Natural killer cell (primary cell): ENCODE measurements at regions not wholly inside any gene's neighbourhood (a gene's known extent, or its start where the extent isn't known, plus 50 kb on each side); places are given as distances from the start of the nearest gene placed in this dataset.
"Not testable (repeated sequence)": the region's sequence is repeated elsewhere in the genome, so short reads cannot be mapped to it uniquely, and the experiment has no call there.

Source experiments
- ATAC-seq, 3 donors: fragments of 150-1000 bp in 2 of 3; fragments of 200-7000 bp in 1 of 3; cut with Tn5 transposase; 1 replicate in 1 of 3; 2 replicates in 2 of 3; pipeline ENCODE4 v1.10.0; 2021; ENCODE audit warnings: mild to moderate bottlenecking in 2 of 3, moderate library complexity in 2 of 3
- DNase-seq, 2 donors: peaks; one replicate each; pipeline versions ENCODE4 v3.0.0 to v3.0.0-alpha.2; 2013 to 2021; ENCODE audit warnings: mixed read lengths in 1 of 2
- H3K27ac ChIP-seq: one replicate; pipeline ENCODE4 v1.5.1; 2013; ENCODE audit warnings: mild to moderate bottlenecking, low read length
- H3K27me3 ChIP-seq: one replicate; pipeline ENCODE4 v1.6.1; 2013; ENCODE audit warnings: low read length; ENCODE audit not compliant: control insufficient read depth, insufficient read depth
- H3K36me3 ChIP-seq: one replicate; pipeline ENCODE4 v1.6.1; 2013; ENCODE audit warnings: low read length; ENCODE audit not compliant: control insufficient read depth, insufficient read depth
- H3K4me1 ChIP-seq: one replicate; pipeline ENCODE4 v1.6.1; 2013; ENCODE audit warnings: low read length; ENCODE audit not compliant: control insufficient read depth, insufficient read depth
- H3K4me3 ChIP-seq: one replicate; pipeline ENCODE4 v1.5.1; 2013; ENCODE audit warnings: low read length
- H3K9me3 ChIP-seq: one replicate; pipeline ENCODE4 v1.6.1; 2013; ENCODE audit warnings: low read length; ENCODE audit not compliant: control insufficient read depth, insufficient read depth
- H3K27ac Mint-ChIP-seq, 2 donors: one replicate each; pipeline ENCODE4 v1.8.0; 2022; ENCODE audit warnings: mild to moderate bottlenecking in 2 of 2, mixed read lengths in 2 of 2, moderate library complexity in 1 of 2
- H3K27me3 Mint-ChIP-seq, 2 donors: one replicate each; pipeline ENCODE4 v1.8.0; 2022; ENCODE audit warnings: low read depth in 2 of 2, mixed read lengths in 2 of 2
- H3K36me3 Mint-ChIP-seq: one replicate; pipeline ENCODE4 v1.8.0; 2022; ENCODE audit warnings: mixed read lengths
- H3K4me1 Mint-ChIP-seq, 2 donors: one replicate each; pipeline ENCODE4 v1.8.0; 2022; ENCODE audit warnings: mixed read lengths in 2 of 2
- H3K4me3 Mint-ChIP-seq: one replicate; pipeline ENCODE4 v1.8.0; 2022; ENCODE audit warnings: mild to moderate bottlenecking, moderate library complexity, mixed read lengths
- H3K9me3 Mint-ChIP-seq, 2 donors: one replicate each; pipeline ENCODE4 v1.8.0; 2022; ENCODE audit warnings: mixed read lengths in 2 of 2
- WGBS: methylation state at CpG from one replicate; pipeline ENCODE4 v1.1.7; 2013; ENCODE audit warnings: missing lambda C conversion rate; ENCODE audit not compliant: insufficient coverage; 5-methylcytosine and 5-hydroxymethylcytosine counted together
- intact Hi-C: fragments of 100-400 bp; cut with micrococcal nuclease; formaldehyde crosslinking; loops from one replicate; pipeline ENCODE4 v1.14.2; 2022

GRCh38 chr9:62526306-62526705 is 1336.5 kb downstream of the SPATA31A7 start:
- H3K27me3 ChIP-seq, H3K27ac ChIP-seq, H3K4me1 Mint-ChIP-seq, H3K36me3 Mint-ChIP-seq, H3K4me1 ChIP-seq, H3K4me3 Mint-ChIP-seq, DNase-seq, intact Hi-C loops, H3K36me3 ChIP-seq, H3K9me3 Mint-ChIP-seq, ATAC-seq, H3K9me3 ChIP-seq, H3K27me3 Mint-ChIP-seq, H3K27ac Mint-ChIP-seq, H3K4me3 ChIP-seq: not testable (repeated sequence)
- no CpG with 5 or more reads among the region's 5 CpGs for WGBS

GRCh38 chr9:62532162-62532776 is 1342.4 kb downstream of the SPATA31A7 start:
- H3K4me1 ChIP-seq, DNase-seq, H3K36me3 Mint-ChIP-seq, ATAC-seq, H3K27me3 Mint-ChIP-seq, H3K4me1 Mint-ChIP-seq, intact Hi-C loops, H3K9me3 ChIP-seq, H3K9me3 Mint-ChIP-seq, H3K27me3 ChIP-seq, H3K4me3 ChIP-seq, H3K4me3 Mint-ChIP-seq, H3K36me3 ChIP-seq, H3K27ac ChIP-seq: not testable (repeated sequence)
- no CpG with 5 or more reads among the region's 34 CpGs for WGBS
- peak overlapping the region in 1 of 2 donors; percentile 81 for H3K27ac Mint-ChIP-seq

GRCh38 chr9:62532777-62533173 is 1342.9 kb downstream of the SPATA31A7 start:
- WGBS, result no CpG with 5 or more reads among the region's 16 CpGs

GRCh38 chr9:62550539-62550938 is 1360.7 kb downstream of the SPATA31A7 start:
- H3K36me3 ChIP-seq, H3K4me3 ChIP-seq, H3K4me3 Mint-ChIP-seq, H3K27me3 ChIP-seq, H3K27me3 Mint-ChIP-seq, DNase-seq, H3K36me3 Mint-ChIP-seq, H3K27ac Mint-ChIP-seq, H3K4me1 ChIP-seq, H3K27ac ChIP-seq, H3K4me1 Mint-ChIP-seq, H3K9me3 Mint-ChIP-seq, intact Hi-C loops, H3K9me3 ChIP-seq: not testable (repeated sequence)
- ATAC-seq, result peak; percentile 71 to 84 (median 76)
- WGBS, result no CpG with 5 or more reads among the region's 26 CpGs

More at GRCh38 chr9:62532777-62533173, 1342.9 kb downstream of the SPATA31A7 start:
- H3K27me3 ChIP-seq, H3K9me3 Mint-ChIP-seq, H3K36me3 Mint-ChIP-seq, H3K9me3 ChIP-seq, H3K4me3 ChIP-seq, intact Hi-C loops, H3K36me3 ChIP-seq, H3K27me3 Mint-ChIP-seq, H3K4me3 Mint-ChIP-seq, H3K27ac ChIP-seq, H3K4me1 ChIP-seq, H3K4me1 Mint-ChIP-seq, ATAC-seq: not testable (repeated sequence)
- peak in 1 of 2 donors; percentile 17 for DNase-seq
- peak overlapping the region in 1 of 2 donors; percentile 81 for H3K27ac Mint-ChIP-seq

- H3K4me1 ChIP-seq, H3K36me3 Mint-ChIP-seq: not testable (repeated sequence)
Observed at GRCh38 chr9:62560603-62561002, 1370.8 kb downstream of the SPATA31A7 start.

GRCh38 chr9:62565132-62565531 is 1375.3 kb downstream of the SPATA31A7 start:
- H3K4me3 ChIP-seq, intact Hi-C loops, H3K4me1 Mint-ChIP-seq, H3K4me3 Mint-ChIP-seq, DNase-seq, H3K9me3 Mint-ChIP-seq, ATAC-seq, H3K9me3 ChIP-seq, H3K27ac Mint-ChIP-seq, H3K36me3 ChIP-seq, H3K4me1 ChIP-seq, H3K27me3 Mint-ChIP-seq, H3K27ac ChIP-seq, H3K36me3 Mint-ChIP-seq, H3K27me3 ChIP-seq: not testable (repeated sequence)
- WGBS, result no CpG with 5 or more reads among the region's 3 CpGs

More at GRCh38 chr9:62560603-62561002, 1370.8 kb downstream of the SPATA31A7 start:
- no CpG with 5 or more reads among the region's 8 CpGs for whole genome bisulfite sequencing
- H3K4me3 Mint-ChIP-seq, ATAC-seq, H3K4me1 Mint-ChIP-seq, H3K27ac Mint-ChIP-seq, H3K27me3 Mint-ChIP-seq, H3K9me3 Mint-ChIP-seq, DNase-seq, H3K36me3 ChIP-seq, H3K27ac ChIP-seq, H3K4me3 ChIP-seq, H3K9me3 ChIP-seq, intact Hi-C loops, H3K27me3 ChIP-seq: not testable (repeated sequence)

- H3K27ac Mint-ChIP-seq, H3K9me3 Mint-ChIP-seq, H3K27me3 Mint-ChIP-seq, H3K4me1 ChIP-seq, H3K27me3 ChIP-seq, ATAC-seq, H3K36me3 ChIP-seq, H3K36me3 Mint-ChIP-seq, H3K27ac ChIP-seq, DNase-seq, H3K4me1 Mint-ChIP-seq, H3K9me3 ChIP-seq, intact Hi-C loops, H3K4me3 Mint-ChIP-seq, H3K4me3 ChIP-seq: not testable (repeated sequence)
- WGBS, result no CpG with 5 or more reads among the region's 4 CpGs
Observed at GRCh38 chr9:62566430-62566829, 1376.6 kb downstream of the SPATA31A7 start.

- H3K4me1 ChIP-seq, H3K4me3 Mint-ChIP-seq, intact Hi-C loops, H3K36me3 ChIP-seq, H3K36me3 Mint-ChIP-seq, H3K4me1 Mint-ChIP-seq, H3K27me3 ChIP-seq, H3K27ac ChIP-seq, ATAC-seq, DNase-seq, H3K27me3 Mint-ChIP-seq, H3K4me3 ChIP-seq, H3K27ac Mint-ChIP-seq, H3K9me3 ChIP-seq, H3K9me3 Mint-ChIP-seq: not testable (repeated sequence)
- WGBS, result no CpG with 5 or more reads among the region's 16 CpGs
Observed at GRCh38 chr9:62597128-62597527, 1407.3 kb downstream of the SPATA31A7 start.
